ENCODE measurements at regions not wholly inside any gene's neighbourhood (a gene's known extent, or its start where the extent isn't known, plus 50 kb on each side); places are given as distances from the start of the nearest gene placed in this dataset.
"Not testable (repeated sequence)": the region's sequence is repeated elsewhere in the genome, so short reads cannot be mapped to it uniquely, and the experiment has no call there.

GRCh38 chr22:23500508-23501260 is 79.4 kb downstream of the IGLL1 start:
- DNase-seq = no peak

- DNase-seq = no peak
Measured at GRCh38 chr22:23499845-23500500, 80.1 kb downstream of the IGLL1 start.

GRCh38 chr22:23498811-23499798 is 81.0 kb downstream of the IGLL1 start:
- no peak for DNase-seq

- not testable (repeated sequence) for DNase-seq
Measured at GRCh38 chr22:23497889-23498288, 82.2 kb downstream of the IGLL1 start.

GRCh38 chr22:23497016-23497885 is 82.8 kb downstream of the IGLL1 start:
- DNase-seq = no peak

- DNase-seq = no peak
Measured at GRCh38 chr22:23496445-23496833, 83.7 kb downstream of the IGLL1 start.

- DNase-seq = no peak
Measured at GRCh38 chr22:23495614-23496444, 84.3 kb downstream of the IGLL1 start.

GRCh38 chr22:23494930-23495266 is 85.2 kb downstream of the IGLL1 start:
- no peak for DNase-seq

GRCh38 chr22:23485490-23485889 is 94.6 kb downstream of the IGLL1 start:
- no peak for DNase-seq

GRCh38 chr22:23484651-23485050 is 95.4 kb downstream of the IGLL1 start:
- DNase-seq = no peak

- DNase-seq = no peak
Measured at GRCh38 chr22:23481369-23481768, 98.7 kb downstream of the IGLL1 start.

GRCh38 chr22:23478175-23478574 is 101.9 kb downstream of the IGLL1 start:
- no peak for DNase-seq

- DNase-seq = not testable (repeated sequence)
Measured at GRCh38 chr22:23474531-23474930, 105.6 kb downstream of the IGLL1 start.

- DNase-seq = no peak
Measured at GRCh38 chr22:23473901-23474300, 106.2 kb downstream of the IGLL1 start.

GRCh38 chr22:23472376-23472775 is 107.7 kb downstream of the IGLL1 start:
- DNase-seq = not testable (repeated sequence)

GRCh38 chr22:23471698-23472097 is 108.4 kb downstream of the IGLL1 start:
- no peak for DNase-seq

GRCh38 chr22:23470811-23471389 is 109.2 kb downstream of the IGLL1 start:
- DNase-seq = no peak

GRCh38 chr22:23467721-23468294 is 112.3 kb downstream of the IGLL1 start:
- DNase-seq = no peak

GRCh38 chr22:23466351-23466750 is 113.7 kb downstream of the IGLL1 start:
- no peak for DNase-seq

- not testable (repeated sequence) for DNase-seq
Measured at GRCh38 chr22:23464796-23465195, 115.3 kb downstream of the IGLL1 start.

Measured in CD4-positive, alpha-beta T cell treated with Interleukin-12 subunit alpha and Interleukin-12 subunit beta, for 1 hour (primary cell).